NT2/D1 (cell line): ENCODE measurements at regions not wholly inside any gene's neighbourhood (a gene's known extent, or its start where the extent isn't known, plus 50 kb on each side); places are given as distances from the start of the nearest gene placed in this dataset.
A peak's percentile ranks its signal among the peaks of the same experiment; 100 is the strongest.

ENCODE experiments used
- DNase-seq: peaks from one replicate; pipeline ENCODE4 v3.0.0-alpha.2; 2011; ENCODE audit warnings: low read depth, low spot score
- H3K27me3 ChIP-seq: 2 replicates; pipeline ENCODE4 v1.6.0; 2011; ENCODE audit warnings: mild to moderate bottlenecking; ENCODE audit not compliant: insufficient read length, insufficient read depth
- H3K36me3 ChIP-seq: 2 replicates; pipeline ENCODE4 v1.6.1; 2011; ENCODE audit warnings: mild to moderate bottlenecking, low read length, mixed read lengths; ENCODE audit not compliant: insufficient read depth, insufficient read length
- H3K4me1 ChIP-seq: 2 replicates; pipeline ENCODE4 v1.5.1; 2011; ENCODE audit not compliant: insufficient read depth, insufficient read length
- H3K4me3 ChIP-seq: 2 replicates; pipeline ENCODE4 v1.5.1; 2011; ENCODE audit warnings: low read depth; ENCODE audit not compliant: insufficient read length
- H3K9ac ChIP-seq: 2 replicates; pipeline ENCODE4 v1.6.0; 2011; ENCODE audit warnings: low read depth; ENCODE audit not compliant: insufficient read length
- H3K9me3 ChIP-seq: 2 replicates; pipeline ENCODE4 v1.5.1; 2011; ENCODE audit warnings: mild to moderate bottlenecking, low read length; ENCODE audit not compliant: insufficient read depth
- SUZ12 ChIP-seq: IDR thresholded peaks from 2 replicates; pipeline ENCODE4 v1.6.1; 2011; ENCODE audit not compliant: insufficient read length, insufficient read depth; ENCODE audit errors: extremely low read depth
- YY1 ChIP-seq: IDR thresholded peaks from 2 replicates; pipeline ENCODE4 v1.6.1; 2011; ENCODE audit not compliant: insufficient read length, insufficient read depth
- ZNF274 ChIP-seq: IDR thresholded peaks from 2 replicates; pipeline ENCODE4 v1.6.1; 2011; ENCODE audit warnings: mild to moderate bottlenecking, low read depth, low read length

DNA sequence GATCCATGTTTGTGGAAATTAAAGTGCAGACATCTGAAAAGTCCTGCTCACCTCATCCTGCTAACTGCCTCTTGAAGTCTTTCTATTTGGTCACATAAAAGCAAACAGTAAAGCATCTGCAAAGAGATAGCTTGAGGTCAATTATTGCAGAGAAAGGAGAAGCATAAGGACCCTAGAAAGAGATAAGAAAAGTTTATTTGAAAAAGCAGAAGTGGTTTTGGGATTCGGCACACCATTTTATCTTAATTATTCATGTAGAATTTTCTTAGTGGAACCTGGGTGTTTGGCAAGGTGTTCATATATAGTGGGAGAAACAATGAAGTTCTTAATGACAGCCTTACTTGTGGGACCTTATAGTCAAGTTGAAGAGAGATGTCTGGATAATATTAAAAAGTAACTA lies 280.8 kb downstream of the CENPW start:
- H3K27me3 ChIP-seq, result no peaks in the 10 kb centered on the region
- H3K4me3 ChIP-seq, result no peak overlapping the region
- no peaks in the 10 kb centered on the region for H3K9me3 ChIP-seq
- H3K4me1 ChIP-seq, result no peaks in the 10 kb centered on the region
- no peaks in the 10 kb centered on the region for H3K36me3 ChIP-seq
- TF ChIP-seq ZNF274 (no peak), YY1 (no peak), SUZ12 (no peak)
- DNase-seq, result no peak
- no peak overlapping the region for H3K9ac ChIP-seq

GRCh38 chr6:126625019-126625418 lies 285.1 kb downstream of the CENPW start:
- H3K4me1 ChIP-seq, result no peaks in the 10 kb centered on the region
- H3K4me3 ChIP-seq, result no peak overlapping the region
- TF ChIP-seq ZNF274 (no peak), YY1 (no peak), SUZ12 (no peak)
- no peaks in the 10 kb centered on the region for H3K36me3 ChIP-seq
- no peaks in the 10 kb centered on the region for H3K9me3 ChIP-seq
- no peaks in the 10 kb centered on the region for H3K27me3 ChIP-seq
- H3K9ac ChIP-seq, result no peak overlapping the region
- peak; percentile 5 for DNase-seq

DNA sequence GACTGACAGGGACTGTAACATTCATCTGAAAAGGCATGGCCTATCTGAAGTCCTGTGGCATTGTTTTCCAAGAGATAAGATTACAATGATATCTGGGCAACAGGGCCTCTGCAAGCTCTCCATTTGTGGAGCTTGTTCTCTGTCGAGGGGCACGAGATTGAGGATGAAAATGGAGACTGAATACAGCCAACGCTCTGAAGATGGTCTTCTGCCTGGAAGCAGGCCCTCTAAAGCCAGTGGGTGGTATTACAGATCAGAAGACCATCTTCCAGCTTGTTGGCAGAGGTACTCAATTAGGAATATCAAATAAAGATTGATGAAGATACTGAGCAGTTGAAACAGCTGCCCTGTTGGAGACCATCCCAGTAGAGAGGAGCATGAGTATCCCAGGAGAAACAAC lies 288.2 kb downstream of the CENPW start:
- no peak for TF ChIP-seq SUZ12
- Histone ChIP-seq H3K36me3 (no peaks in the 10 kb centered on the region), H3K27me3 (no peaks in the 10 kb centered on the region), H3K4me1 (no peaks in the 10 kb centered on the region), H3K9ac (no peak overlapping the region), H3K9me3 (no peaks in the 10 kb centered on the region), H3K4me3 (no peak overlapping the region)
- DNase-seq, result no peak

- Histone ChIP-seq H3K9me3 (no peaks in the 10 kb centered on the region), H3K27me3 (no peaks in the 10 kb centered on the region), H3K9ac (no peak overlapping the region), H3K4me1 (no peaks in the 10 kb centered on the region), H3K36me3 (no peaks in the 10 kb centered on the region), H3K4me3 (no peak overlapping the region)
- no peak for DNase-seq
- TF ChIP-seq YY1, result no peak
- TF ChIP-seq ZNF274, result no peak
- no peak for TF ChIP-seq SUZ12
These were observed 291.4 kb downstream of the CENPW start for GRCh38 chr6:126631363-126631762.

GRCh38 chr6:126632271-126632670 lies 292.4 kb downstream of the CENPW start:
- H3K36me3 ChIP-seq, result no peaks in the 10 kb centered on the region
- no peaks in the 10 kb centered on the region for H3K4me1 ChIP-seq
- no peaks in the 10 kb centered on the region for H3K27me3 ChIP-seq
- no peaks in the 10 kb centered on the region for H3K9me3 ChIP-seq
- H3K9ac ChIP-seq, result no peak overlapping the region
- no peak for DNase-seq
- TF ChIP-seq YY1, result no peak
- TF ChIP-seq ZNF274, result no peak
- H3K4me3 ChIP-seq, result no peak overlapping the region

- TF ChIP-seq ZNF274, result no peak
- no peak for TF ChIP-seq SUZ12
- TF ChIP-seq YY1, result no peak
- Histone ChIP-seq H3K4me3 (no peak overlapping the region), H3K36me3 (no peaks in the 10 kb centered on the region), H3K9me3 (no peaks in the 10 kb centered on the region), H3K27me3 (no peaks in the 10 kb centered on the region), H3K4me1 (no peaks in the 10 kb centered on the region), H3K9ac (no peak overlapping the region)
- DNase-seq, result no peak
These were observed 293.5 kb downstream of the CENPW start for GRCh38 chr6:126633373-126633772.

DNA sequence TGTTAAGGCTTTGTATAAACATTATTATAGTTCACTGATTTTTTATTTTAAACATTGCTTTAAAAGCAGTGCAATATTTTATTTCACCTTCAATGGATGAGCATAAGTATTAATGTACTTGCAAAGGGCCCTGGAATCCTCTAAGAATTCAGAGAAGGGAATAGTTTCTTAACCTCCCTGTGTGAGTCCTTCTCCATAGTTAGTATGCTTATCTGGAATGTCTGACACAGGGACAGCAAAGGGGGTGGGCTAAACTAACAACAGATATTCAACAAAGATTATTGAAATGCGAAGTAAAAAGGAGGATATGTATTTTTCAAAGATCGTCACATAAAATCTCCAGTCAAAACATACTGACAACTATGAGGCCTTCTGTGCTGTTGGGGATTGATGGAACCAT lies 300.4 kb downstream of the CENPW start:
- no peaks in the 10 kb centered on the region for H3K36me3 ChIP-seq
- H3K9me3 ChIP-seq, result no peaks in the 10 kb centered on the region
- no peak overlapping the region for H3K4me3 ChIP-seq
- no peaks in the 10 kb centered on the region for H3K27me3 ChIP-seq
- TF ChIP-seq ZNF274 (no peak), YY1 (no peak), SUZ12 (no peak)
- no peak for DNase-seq
- no peak overlapping the region for H3K9ac ChIP-seq
- H3K4me1 ChIP-seq, result no peaks in the 10 kb centered on the region

GRCh38 chr6:126640921-126641320 lies 301.0 kb downstream of the CENPW start:
- no peak for TF ChIP-seq YY1
- no peak for TF ChIP-seq SUZ12
- no peak for TF ChIP-seq ZNF274
- Histone ChIP-seq H3K4me3 (no peak overlapping the region), H3K9me3 (no peaks in the 10 kb centered on the region), H3K36me3 (no peaks in the 10 kb centered on the region), H3K27me3 (no peaks in the 10 kb centered on the region), H3K4me1 (no peaks in the 10 kb centered on the region), H3K9ac (no peak overlapping the region)
- DNase-seq, result no peak
